Loucy (cell line): ENCODE measurements at regions not wholly inside any gene's neighbourhood (a gene's known extent, or its start where the extent isn't known, plus 50 kb on each side); places are given as distances from the start of the nearest gene placed in this dataset.

Experiments
- H2AFZ ChIP-seq: fragments of 200-600 bp; sonication (generic); 2 replicates; pipeline ENCODE4 v1.6.0; 2016; ENCODE audit warnings: antibody characterized with exemption, mild to moderate bottlenecking, low read length, moderate library complexity
- H3F3A ChIP-seq: fragments of 200-600 bp; 2 replicates; pipeline ENCODE4 v1.6.0; 2016; ENCODE audit warnings: antibody characterized with exemption, low read depth, mild to moderate bottlenecking
- H3K27me3 ChIP-seq: fragments of 200-600 bp; sonication (generic); 2 replicates; pipeline ENCODE4 v1.6.1; 2014; ENCODE audit warnings: low read length, mild to moderate bottlenecking; ENCODE audit not compliant: insufficient read depth, poor library complexity, severe bottlenecking
- H3K36me3 ChIP-seq: fragments of 200-600 bp; sonication (generic); 2 replicates; pipeline ENCODE4 v1.6.1; 2016; ENCODE audit warnings: low read length; ENCODE audit not compliant: insufficient read depth
- H3K4me1 ChIP-seq: fragments of 200-600 bp; sonication (generic); 2 replicates; pipeline ENCODE4 v1.5.1; 2014; ENCODE audit warnings: low read length, mild to moderate bottlenecking; ENCODE audit not compliant: insufficient read depth, poor library complexity, severe bottlenecking
- H3K4me2 ChIP-seq: fragments of 200-600 bp; sonication (generic); 2 replicates; pipeline ENCODE4 v1.6.0; 2014; ENCODE audit warnings: antibody characterized with exemption, low read length, low read depth, mild to moderate bottlenecking; ENCODE audit not compliant: poor library complexity, severe bottlenecking
- H3K4me3 ChIP-seq: fragments of 200-600 bp; sonication (generic); 2 replicates; pipeline ENCODE4 v1.5.1; 2014; ENCODE audit warnings: low read length, mild to moderate bottlenecking, mixed read lengths; ENCODE audit not compliant: poor library complexity, severe bottlenecking
- H3K79me2 ChIP-seq: fragments of 200-600 bp; sonication (generic); 2 replicates; pipeline ENCODE4 v1.6.1; 2014; ENCODE audit warnings: low read length; ENCODE audit not compliant: insufficient read depth
- H3K9ac ChIP-seq: fragments of 200-600 bp; sonication (generic); 2 replicates; pipeline ENCODE4 v1.6.0; 2014; ENCODE audit warnings: mild to moderate bottlenecking, low read depth, low read length, moderate library complexity; ENCODE audit not compliant: poor library complexity, severe bottlenecking
- H3K9me2 ChIP-seq: fragments of 200-600 bp; sonication (generic); replicated peaks from 2 replicates; pipeline ENCODE4 v1.6.1; 2016; ENCODE audit warnings: low read depth, low read length, mixed read lengths
- H3K9me3 ChIP-seq: fragments of 200-600 bp; sonication (generic); 2 replicates; pipeline ENCODE4 v1.6.1; 2014; ENCODE audit warnings: mild to moderate bottlenecking, antibody characterized with exemption, low read length, low read depth; ENCODE audit not compliant: insufficient read depth
- H4K20me1 ChIP-seq: fragments of 200-600 bp; sonication (generic); 2 replicates; pipeline ENCODE4 v1.6.0; 2014; ENCODE audit warnings: antibody characterized with exemption, low read length, mild to moderate bottlenecking; ENCODE audit not compliant: insufficient read depth, poor library complexity, severe bottlenecking
- CTCF ChIP-seq: fragments of 200-600 bp; sonication (generic); conservative IDR thresholded peaks from 2 replicates; pipeline ENCODE4 v1.5.1; 2014; ENCODE audit warnings: mild to moderate bottlenecking, antibody characterized with exemption, low read length
- EZH2phosphoT487 ChIP-seq: fragments of 200-600 bp; IDR thresholded peaks from 2 replicates; pipeline ENCODE4 v1.6.1; 2018; ENCODE audit warnings: antibody characterized with exemption, mild to moderate bottlenecking, moderate library complexity, borderline replicate concordance

- no peaks in the 10 kb centered on the region for H3K27me3 ChIP-seq
- TF ChIP-seq CTCF (no peak), EZH2phosphoT487 (no peak)
Observed at GRCh38 chr11:112481893-112482292, 221.2 kb upstream of the PLET1 start.

GRCh38 chr11:112485280-112485679 lies 224.6 kb upstream of the PLET1 start:
- no peaks in the 10 kb centered on the region for H3K79me2 ChIP-seq

More at GRCh38 chr11:112481893-112482292, 221.2 kb upstream of the PLET1 start:
- H3K9me2 ChIP-seq, result no peaks in the 10 kb centered on the region
- no peaks in the 10 kb centered on the region for H3K36me3 ChIP-seq
- H4K20me1 ChIP-seq, result no peaks in the 10 kb centered on the region
- no peak overlapping the region for H3K9ac ChIP-seq
- no peaks in the 10 kb centered on the region for H3K4me1 ChIP-seq
- H3F3A ChIP-seq, result no peaks in the 10 kb centered on the region
- no peaks in the 10 kb centered on the region for H3K9me3 ChIP-seq
- no peak overlapping the region for H2AFZ ChIP-seq
- no peaks in the 10 kb centered on the region for H3K79me2 ChIP-seq
- no peak overlapping the region for H3K4me3 ChIP-seq
- H3K4me2 ChIP-seq, result no peak overlapping the region

GRCh38 chr11:112497826-112498225 lies 237.2 kb upstream of the PLET1 start:
- H3K9ac ChIP-seq, result no peak overlapping the region
- H3K9me2 ChIP-seq, result 0 out of 2 replicates have a peak, but pooled peaks cover 4% of the 10 kb centered on the region
- no peak for TF ChIP-seq EZH2phosphoT487
- no peak for TF ChIP-seq CTCF
- H3K27me3 ChIP-seq, result no peaks in the 10 kb centered on the region
- H3K4me1 ChIP-seq, result no peaks in the 10 kb centered on the region
- no peaks in the 10 kb centered on the region for H3K36me3 ChIP-seq
- no peak overlapping the region for H3K4me2 ChIP-seq
- H3K79me2 ChIP-seq, result no peaks in the 10 kb centered on the region
- no peak overlapping the region for H2AFZ ChIP-seq
- no peaks in the 10 kb centered on the region for H4K20me1 ChIP-seq
- H3K9me3 ChIP-seq, result no peaks in the 10 kb centered on the region
- no peaks in the 10 kb centered on the region for H3F3A ChIP-seq
- H3K4me3 ChIP-seq, result no peak overlapping the region

More at GRCh38 chr11:112485280-112485679, 224.6 kb upstream of the PLET1 start:
- Histone ChIP-seq H2AFZ (no peak overlapping the region), H4K20me1 (no peaks in the 10 kb centered on the region), H3K9me2 (no peaks in the 10 kb centered on the region), H3K4me2 (no peak overlapping the region), H3K9ac (no peak overlapping the region), H3K9me3 (no peaks in the 10 kb centered on the region), H3K36me3 (no peaks in the 10 kb centered on the region), H3K4me3 (no peak overlapping the region), H3K27me3 (no peaks in the 10 kb centered on the region), H3F3A (no peaks in the 10 kb centered on the region), H3K4me1 (no peaks in the 10 kb centered on the region)
- no peak for TF ChIP-seq CTCF
- TF ChIP-seq EZH2phosphoT487, result no peak
